RWPE2 (cell line): ENCODE measurements at regions not wholly inside any gene's neighbourhood (a gene's known extent, or its start where the extent isn't known, plus 50 kb on each side); places are given as distances from the start of the nearest gene placed in this dataset.

Source experiments
- ATAC-seq: fragments of 200-7000 bp; cut with Tn5 transposase; 3 replicates; pipeline ENCODE4 v1.9.1; 2021; ENCODE audit warnings: low read depth
- DNase-seq: peaks from one replicate; pipeline ENCODE4 v3.0.0-alpha.2; 2020; ENCODE audit warnings: low spot score
- H3K27ac ChIP-seq: fragments of 450-650 bp; 2 replicates; pipeline ENCODE4 v1.5.1; 2017; ENCODE audit warnings: mild to moderate bottlenecking; ENCODE audit not compliant: poor library complexity, severe bottlenecking
- H3K27me3 ChIP-seq: fragments of 250-450 bp; sonication (Bioruptor Pico); 2 replicates; pipeline ENCODE4 v1.5.1; 2021; ENCODE audit warnings: mild to moderate bottlenecking, moderate library complexity; ENCODE audit not compliant: insufficient read depth, poor library complexity, severe bottlenecking
- H3K36me3 ChIP-seq: fragments of 250-450 bp; sonication (Bioruptor Pico); 2 replicates; pipeline ENCODE4 v1.5.1; 2020; ENCODE audit warnings: low read depth, mild to moderate bottlenecking, moderate library complexity
- H3K4me1 ChIP-seq: fragments of 250-450 bp; sonication (Bioruptor Pico); 2 replicates; pipeline ENCODE4 v1.5.1; 2021; ENCODE audit warnings: mild to moderate bottlenecking, moderate library complexity; ENCODE audit not compliant: insufficient read depth, poor library complexity, severe bottlenecking
- H3K4me3 ChIP-seq: fragments of 250-450 bp; sonication (Bioruptor Pico); 2 replicates; pipeline ENCODE4 v1.5.1; 2021; ENCODE audit warnings: mild to moderate bottlenecking, moderate library complexity; ENCODE audit not compliant: severe bottlenecking
- H3K9me3 ChIP-seq: fragments of 250-450 bp; sonication (Bioruptor Pico); 2 replicates; pipeline ENCODE4 v1.5.1; 2021; ENCODE audit warnings: mild to moderate bottlenecking, moderate library complexity; ENCODE audit not compliant: severe bottlenecking
- CTCF ChIP-seq: fragments of 450-650 bp; IDR thresholded peaks from one replicate; pipeline ENCODE4 v1.5.1; 2017; ENCODE audit warnings: mild to moderate bottlenecking, moderate library complexity; ENCODE audit not compliant: poor library complexity, severe bottlenecking

- no peak overlapping the region for H3K27ac ChIP-seq
- no peak for DNase-seq
- no peaks in the 10 kb centered on the region for H3K36me3 ChIP-seq
- H3K4me3 ChIP-seq: no peak overlapping the region
- no peak for TF ChIP-seq CTCF
- peaks cover 20% of the 10 kb centered on the region for H3K27me3 ChIP-seq
- no peaks in the 10 kb centered on the region for H3K4me1 ChIP-seq
- no peaks in the 10 kb centered on the region for H3K9me3 ChIP-seq
- no peak for ATAC-seq
Measured at GRCh38 chr5:174987443-174988012, 263.1 kb downstream of the MSX2 start.

GRCh38 chr5:174984863-174985262, 260.5 kb downstream of the MSX2 start:
- peaks cover 3% of the 10 kb centered on the region for H3K27me3 ChIP-seq
- no peak for TF ChIP-seq CTCF

GRCh38 chr5:174982485-174982884, 258.1 kb downstream of the MSX2 start:
- TF ChIP-seq CTCF: no peak
- H3K27ac ChIP-seq: no peak overlapping the region
- no peaks in the 10 kb centered on the region for H3K9me3 ChIP-seq
- H3K4me3 ChIP-seq: no peak overlapping the region
- H3K36me3 ChIP-seq: no peaks in the 10 kb centered on the region
- no peaks in the 10 kb centered on the region for H3K4me1 ChIP-seq
- peaks cover 14% of the 10 kb centered on the region for H3K27me3 ChIP-seq
- ATAC-seq (no peak), DNase-seq (no peak)

More at GRCh38 chr5:174984863-174985262, 260.5 kb downstream of the MSX2 start:
- Histone ChIP-seq H3K36me3 (no peaks in the 10 kb centered on the region), H3K9me3 (no peaks in the 10 kb centered on the region), H3K4me1 (no peaks in the 10 kb centered on the region), H3K27ac (no peak overlapping the region), H3K4me3 (no peak overlapping the region)
- ATAC-seq: no peak
- no peak for DNase-seq

GRCh38 chr5:174981416-174981815, 257.0 kb downstream of the MSX2 start:
- H3K36me3 ChIP-seq: no peaks in the 10 kb centered on the region
- DNase-seq: no peak
- peaks cover 24% of the 10 kb centered on the region for H3K27me3 ChIP-seq
- H3K9me3 ChIP-seq: peaks cover 2% of the 10 kb centered on the region
- H3K27ac ChIP-seq: no peak overlapping the region
- ATAC-seq: no peak
- TF ChIP-seq CTCF: no peak
- H3K4me1 ChIP-seq: no peaks in the 10 kb centered on the region
- no peak overlapping the region for H3K4me3 ChIP-seq

GRCh38 chr5:174980952-174981351, 256.6 kb downstream of the MSX2 start:
- H3K36me3 ChIP-seq: no peaks in the 10 kb centered on the region
- no peak overlapping the region for H3K4me3 ChIP-seq
- no peak for DNase-seq
- no peak for TF ChIP-seq CTCF
- no peak overlapping the region for H3K27ac ChIP-seq
- peaks cover 4% of the 10 kb centered on the region for H3K9me3 ChIP-seq
- peaks cover 28% of the 10 kb centered on the region for H3K27me3 ChIP-seq
- H3K4me1 ChIP-seq: no peaks in the 10 kb centered on the region
- no peak for ATAC-seq
